Type B pancreatic cell (in vitro differentiated cells): ENCODE measurements at regions not wholly inside any gene's neighbourhood (a gene's known extent, or its start where the extent isn't known, plus 50 kb on each side); places are given as distances from the start of the nearest gene placed in this dataset.

Experiments
- DNase-seq: peaks from one replicate; pipeline ENCODE4 v3.0.0; 2021; ENCODE audit warnings: mixed read lengths; ENCODE audit not compliant: unreplicated experiment; ENCODE audit errors: extremely low spot score
- H3K27ac Mint-ChIP-seq: 2 replicates; pipeline ENCODE4 v1.8.0; 2021; ENCODE audit warnings: mild to moderate bottlenecking, mixed read lengths
- H3K27me3 Mint-ChIP-seq: 2 replicates; pipeline ENCODE4 v1.8.0; 2021; ENCODE audit warnings: mixed read lengths
- H3K36me3 Mint-ChIP-seq: 2 replicates; pipeline ENCODE4 v1.8.0; 2021; ENCODE audit warnings: mixed read lengths
- H3K4me1 Mint-ChIP-seq: one replicate; pipeline ENCODE4 v1.8.0; 2021; ENCODE audit warnings: mixed read lengths; ENCODE audit not compliant: unreplicated experiment
- H3K4me3 Mint-ChIP-seq: 2 replicates; pipeline ENCODE4 v1.8.0; 2021; ENCODE audit warnings: mild to moderate bottlenecking, mixed read lengths
- H3K9me3 Mint-ChIP-seq: 2 replicates; pipeline ENCODE4 v1.8.0; 2021; ENCODE audit warnings: mixed read lengths
- TF ChIP-seq, protein P1 (sequence below): fragments of 200-600 bp; sonication (generic); conservative IDR thresholded peaks from 2 replicates; pipeline ENCODE4 v1.5.0; 2021; ENCODE audit warnings: antibody characterized with exemption, mild to moderate bottlenecking

DNA sequence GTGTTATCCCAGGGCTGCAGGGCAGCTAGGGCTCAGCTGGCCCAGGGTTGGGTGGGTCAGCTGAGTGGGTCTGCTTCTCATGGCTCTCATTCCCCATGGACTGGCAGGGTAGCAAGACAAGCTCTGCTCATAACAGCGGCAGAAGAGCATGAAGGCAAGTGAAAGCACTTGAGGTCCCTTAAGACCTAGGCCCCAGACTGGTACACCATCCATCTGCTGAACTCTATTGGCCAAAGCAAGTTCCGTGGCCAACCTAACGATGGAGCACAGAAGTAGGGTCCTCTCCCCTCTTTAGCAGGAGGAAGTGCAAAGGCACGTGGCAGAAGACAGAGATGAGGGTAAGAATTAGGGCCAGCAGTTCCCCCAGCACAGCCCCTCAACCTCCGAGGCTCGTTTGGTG is 174.3 kb upstream of the TOPAZ1 start:
- no peaks in the 10 kb centered on the region for H3K36me3 Mint-ChIP-seq
- peaks cover 14% of the 10 kb centered on the region for H3K4me1 Mint-ChIP-seq
- H3K4me3 Mint-ChIP-seq: no peak overlapping the region
- H3K9me3 Mint-ChIP-seq: peaks cover 4% of the 10 kb centered on the region
- no peak overlapping the region for H3K27ac Mint-ChIP-seq
- peak; percentile 54 for DNase-seq
- H3K27me3 Mint-ChIP-seq: peaks cover 23% of the 10 kb centered on the region
- TF ChIP-seq, protein P1, sequence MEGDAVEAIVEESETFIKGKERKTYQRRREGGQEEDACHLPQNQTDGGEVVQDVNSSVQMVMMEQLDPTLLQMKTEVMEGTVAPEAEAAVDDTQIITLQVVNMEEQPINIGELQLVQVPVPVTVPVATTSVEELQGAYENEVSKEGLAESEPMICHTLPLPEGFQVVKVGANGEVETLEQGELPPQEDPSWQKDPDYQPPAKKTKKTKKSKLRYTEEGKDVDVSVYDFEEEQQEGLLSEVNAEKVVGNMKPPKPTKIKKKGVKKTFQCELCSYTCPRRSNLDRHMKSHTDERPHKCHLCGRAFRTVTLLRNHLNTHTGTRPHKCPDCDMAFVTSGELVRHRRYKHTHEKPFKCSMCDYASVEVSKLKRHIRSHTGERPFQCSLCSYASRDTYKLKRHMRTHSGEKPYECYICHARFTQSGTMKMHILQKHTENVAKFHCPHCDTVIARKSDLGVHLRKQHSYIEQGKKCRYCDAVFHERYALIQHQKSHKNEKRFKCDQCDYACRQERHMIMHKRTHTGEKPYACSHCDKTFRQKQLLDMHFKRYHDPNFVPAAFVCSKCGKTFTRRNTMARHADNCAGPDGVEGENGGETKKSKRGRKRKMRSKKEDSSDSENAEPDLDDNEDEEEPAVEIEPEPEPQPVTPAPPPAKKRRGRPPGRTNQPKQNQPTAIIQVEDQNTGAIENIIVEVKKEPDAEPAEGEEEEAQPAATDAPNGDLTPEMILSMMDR: no peak

DNA sequence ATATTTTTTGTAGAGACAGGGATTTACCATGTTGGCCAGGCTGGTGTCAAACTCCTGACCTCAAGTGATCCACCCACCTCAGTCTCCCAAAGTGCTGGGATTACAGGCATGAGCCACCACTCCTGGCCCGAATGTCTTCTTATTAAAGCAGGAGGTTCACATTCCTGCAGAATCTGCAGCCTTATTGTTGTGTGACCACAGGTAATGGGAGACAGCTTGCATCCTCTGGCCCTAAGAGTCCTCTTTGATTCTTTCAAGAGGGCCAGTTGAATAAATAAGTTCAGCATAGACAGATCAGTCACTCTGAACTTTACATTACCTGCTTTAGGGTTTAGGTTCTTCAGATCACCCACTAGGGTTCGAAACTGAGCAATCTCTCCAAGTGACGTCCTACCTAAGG is 172.9 kb upstream of the TOPAZ1 start:
- Mint-ChIP-seq H3K36me3 (no peaks in the 10 kb centered on the region), H3K4me3 (no peak overlapping the region), H3K9me3 (no peaks in the 10 kb centered on the region), H3K4me1 (peaks cover 14% of the 10 kb centered on the region), H3K27ac (no peak overlapping the region), H3K27me3 (peaks cover 12% of the 10 kb centered on the region)
- TF ChIP-seq, protein P1: no peak
- no peak for DNase-seq

DNA sequence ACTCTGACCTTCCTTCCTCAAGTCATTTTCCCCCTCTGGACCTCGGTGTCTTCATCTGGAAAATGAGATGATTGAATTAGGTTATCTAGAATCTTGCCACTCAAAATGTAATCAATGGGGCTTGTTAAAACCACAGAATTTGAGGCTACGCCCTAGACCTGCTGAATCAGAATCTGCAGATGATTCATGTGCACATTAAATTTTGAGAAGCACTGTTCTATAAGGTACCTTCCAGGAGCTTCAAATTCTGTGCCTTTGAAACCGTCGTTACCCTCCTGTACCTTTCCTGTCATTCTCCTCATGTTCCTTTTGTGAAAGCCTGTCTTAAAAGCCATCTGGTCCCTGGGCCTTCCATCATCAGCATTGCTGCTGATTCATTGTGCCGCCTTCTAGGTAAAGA is 172.4 kb upstream of the TOPAZ1 start:
- H3K36me3 Mint-ChIP-seq: no peaks in the 10 kb centered on the region
- no peak for DNase-seq
- no peak overlapping the region for H3K27ac Mint-ChIP-seq
- TF ChIP-seq, protein P1: no peak
- peaks cover 14% of the 10 kb centered on the region for H3K4me1 Mint-ChIP-seq
- H3K4me3 Mint-ChIP-seq: no peak overlapping the region
- no peaks in the 10 kb centered on the region for H3K9me3 Mint-ChIP-seq
- H3K27me3 Mint-ChIP-seq: peaks cover 8% of the 10 kb centered on the region

DNA sequence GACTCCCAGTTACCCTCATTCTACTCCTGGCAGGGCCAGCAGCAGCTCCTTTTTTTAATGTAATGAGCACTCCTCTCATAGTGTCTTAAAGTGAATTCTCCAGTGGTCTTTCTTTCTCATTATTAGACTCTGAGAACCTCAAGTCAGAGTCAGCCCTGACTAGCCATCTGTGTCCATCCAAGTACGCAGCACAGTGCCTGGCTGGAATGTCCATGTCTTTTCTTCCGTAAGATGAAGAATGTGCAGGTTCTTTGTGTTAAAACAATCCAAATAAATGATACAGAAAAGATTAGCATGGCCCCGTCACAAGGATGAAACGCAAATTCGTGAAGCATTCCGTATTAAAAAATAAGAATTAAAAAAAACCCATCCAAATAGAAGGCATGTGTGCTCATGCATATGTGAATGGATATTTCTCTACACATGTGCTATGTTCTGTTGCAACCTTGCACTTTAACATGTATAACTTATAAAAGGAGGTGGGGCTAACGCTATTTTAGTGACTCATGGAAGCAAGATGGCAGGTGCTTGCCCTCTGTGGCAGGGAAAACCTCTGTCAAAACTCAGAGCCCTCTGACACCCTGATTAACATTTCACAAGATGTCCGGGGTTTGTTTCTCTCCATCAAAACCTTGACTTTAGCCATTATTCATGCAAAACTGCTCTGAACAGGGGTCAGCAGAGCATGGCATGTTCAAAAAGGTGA is 170.7 kb upstream of the TOPAZ1 start:
- TF ChIP-seq, protein P1: no peak
- no peak for DNase-seq
- Mint-ChIP-seq H3K27ac (no peak overlapping the region), H3K36me3 (no peaks in the 10 kb centered on the region), H3K9me3 (no peaks in the 10 kb centered on the region), H3K4me3 (no peak overlapping the region), H3K27me3 (peaks cover 21% of the 10 kb centered on the region), H3K4me1 (peaks cover 1% of the 10 kb centered on the region)

DNA sequence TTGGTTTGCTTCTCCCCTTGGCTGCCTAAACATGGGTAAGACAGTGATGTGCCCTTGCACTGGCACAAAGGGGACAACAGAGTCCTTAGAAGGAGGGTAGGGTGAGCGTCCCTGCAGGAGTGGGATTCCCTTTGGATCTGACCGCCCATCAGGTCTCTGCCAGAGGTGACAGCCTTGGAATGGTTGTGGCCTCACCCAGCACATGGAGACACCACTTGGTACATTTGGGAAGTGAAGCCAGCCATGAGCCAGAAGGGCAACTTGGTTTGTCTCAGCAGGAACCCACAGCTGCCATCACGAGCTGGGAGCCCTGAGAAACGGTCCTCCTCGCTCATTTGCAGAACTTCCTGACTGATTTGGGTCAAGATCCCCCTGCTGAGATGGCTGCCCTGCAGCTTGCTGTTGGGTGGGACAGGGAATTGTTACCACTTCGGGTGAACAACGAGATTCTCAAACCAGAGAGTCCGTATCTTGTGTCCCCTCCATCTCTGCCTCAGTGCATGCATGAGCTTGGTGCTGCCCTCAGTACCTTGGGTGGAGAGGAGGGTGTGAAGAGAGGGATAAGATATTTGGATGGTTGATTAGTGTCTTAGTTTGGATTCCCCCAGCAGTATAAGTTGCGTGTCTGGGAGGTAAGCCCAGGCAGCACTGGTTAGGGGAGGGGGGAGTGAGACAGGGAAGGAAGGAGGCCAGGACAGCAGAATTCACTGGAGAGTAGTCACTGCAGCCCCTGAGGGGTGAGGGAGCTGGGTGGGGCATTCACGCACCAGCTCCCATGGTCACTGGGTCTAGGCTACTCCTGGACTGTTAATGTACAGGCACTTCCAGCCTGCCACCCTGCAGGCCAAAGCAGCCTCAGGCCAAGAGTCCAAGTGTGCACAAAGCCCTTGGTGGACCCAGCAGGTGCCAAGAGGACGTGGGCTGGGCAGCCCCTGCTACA is 168.8 kb upstream of the TOPAZ1 start:
- H3K4me1 Mint-ChIP-seq: peaks cover 4% of the 10 kb centered on the region
- H3K4me3 Mint-ChIP-seq: no peak overlapping the region
- no peaks in the 10 kb centered on the region for H3K36me3 Mint-ChIP-seq
- H3K9me3 Mint-ChIP-seq: no peaks in the 10 kb centered on the region
- TF ChIP-seq, protein P1: no peak
- no peak overlapping the region for H3K27ac Mint-ChIP-seq
- no peak for DNase-seq
- peaks cover 21% of the 10 kb centered on the region for H3K27me3 Mint-ChIP-seq
